ENCODE measurements at regions not wholly inside any gene's neighbourhood (a gene's known extent, or its start where the extent isn't known, plus 50 kb on each side); places are given as distances from the start of the nearest gene placed in this dataset.
A peak's percentile ranks its signal among the peaks of the same experiment; 100 is the strongest.

DNA sequence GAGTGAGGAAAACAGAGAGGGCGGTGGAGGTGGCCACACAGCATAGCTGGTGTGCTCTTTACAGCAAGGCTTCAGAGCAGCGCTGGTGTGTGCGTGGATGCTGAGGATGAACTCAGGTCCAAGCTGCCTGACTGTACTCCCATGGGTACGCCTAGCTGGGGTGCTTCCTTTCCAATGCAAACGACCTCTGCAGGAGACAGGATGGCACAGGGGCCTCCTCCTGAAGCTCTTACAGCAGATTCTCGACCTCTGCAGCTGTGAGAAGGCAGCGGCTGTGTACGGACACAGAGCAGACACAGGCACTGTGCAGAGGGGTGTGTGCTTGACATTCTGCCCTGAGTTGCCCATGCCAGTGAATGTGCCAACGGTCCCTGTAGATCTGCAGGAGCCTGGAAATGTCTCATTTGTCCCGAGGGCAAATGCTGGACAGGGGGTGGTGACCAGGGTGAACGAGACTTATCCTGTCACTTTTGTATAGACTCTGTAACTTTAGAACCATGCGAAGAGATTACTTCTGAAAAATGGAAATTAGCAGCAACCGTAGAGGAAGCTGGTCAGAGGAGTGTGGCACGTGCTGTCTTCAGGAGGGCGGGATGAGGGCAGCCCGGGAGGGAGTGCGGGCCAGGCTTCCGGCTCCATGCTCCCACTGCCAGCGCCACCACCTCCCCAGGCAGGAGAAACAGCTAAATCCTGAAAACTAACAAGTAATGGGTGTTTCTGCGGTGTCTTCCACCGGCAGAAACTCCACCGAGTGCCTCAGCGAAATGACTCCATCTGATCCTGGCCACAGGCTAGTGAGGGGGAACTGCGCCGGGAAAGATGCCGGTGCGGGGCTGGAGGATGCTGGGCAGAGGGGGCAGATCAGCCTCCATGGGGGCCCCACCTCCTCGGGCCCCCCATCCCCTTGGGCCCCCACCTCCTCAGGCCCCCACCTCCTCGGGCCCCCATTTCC lies 120.9 kb upstream of the RPS6KA2 start:
- no peak for DNase-seq

DNA sequence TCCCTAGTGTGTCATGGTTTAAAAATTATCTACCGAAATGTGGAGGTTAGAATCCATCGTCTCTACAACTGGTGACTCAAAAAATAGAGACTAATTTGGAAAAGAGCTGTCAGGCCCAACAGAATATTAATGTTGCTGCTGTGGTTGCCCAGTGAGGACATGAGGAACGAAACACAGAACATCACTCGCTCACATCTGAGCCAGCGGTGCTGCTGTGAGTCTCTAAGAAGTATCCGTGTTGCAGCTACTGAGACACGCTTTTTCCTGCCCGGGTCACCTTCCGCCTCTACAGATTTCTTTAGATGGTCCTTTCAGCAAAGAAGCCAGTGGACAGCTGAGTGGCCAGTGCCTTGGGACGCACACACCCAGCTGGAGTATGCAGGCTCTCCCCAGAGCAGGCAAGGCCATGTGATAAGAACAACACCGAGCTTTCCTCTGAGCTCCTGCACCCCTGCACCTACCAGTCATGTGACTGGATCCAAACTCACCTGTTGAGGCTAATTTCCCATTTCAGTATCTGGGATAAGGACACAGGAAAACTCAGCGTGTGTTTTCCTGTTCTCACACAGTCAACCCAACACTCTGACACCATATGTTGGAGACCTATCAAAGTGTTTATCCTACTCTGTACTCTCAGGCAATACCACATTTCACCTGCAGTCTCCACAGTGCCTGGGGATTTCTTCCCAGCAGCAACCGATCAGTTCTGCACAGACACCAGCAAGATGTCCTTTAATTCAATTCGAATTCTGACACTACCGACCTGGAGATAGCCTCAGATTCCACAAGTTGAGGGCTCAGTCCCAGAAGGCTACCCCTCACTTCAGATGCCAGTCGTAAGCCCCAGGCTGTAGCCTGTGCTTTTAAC lies 119.0 kb upstream of the RPS6KA2 start:
- no peak for DNase-seq

DNA sequence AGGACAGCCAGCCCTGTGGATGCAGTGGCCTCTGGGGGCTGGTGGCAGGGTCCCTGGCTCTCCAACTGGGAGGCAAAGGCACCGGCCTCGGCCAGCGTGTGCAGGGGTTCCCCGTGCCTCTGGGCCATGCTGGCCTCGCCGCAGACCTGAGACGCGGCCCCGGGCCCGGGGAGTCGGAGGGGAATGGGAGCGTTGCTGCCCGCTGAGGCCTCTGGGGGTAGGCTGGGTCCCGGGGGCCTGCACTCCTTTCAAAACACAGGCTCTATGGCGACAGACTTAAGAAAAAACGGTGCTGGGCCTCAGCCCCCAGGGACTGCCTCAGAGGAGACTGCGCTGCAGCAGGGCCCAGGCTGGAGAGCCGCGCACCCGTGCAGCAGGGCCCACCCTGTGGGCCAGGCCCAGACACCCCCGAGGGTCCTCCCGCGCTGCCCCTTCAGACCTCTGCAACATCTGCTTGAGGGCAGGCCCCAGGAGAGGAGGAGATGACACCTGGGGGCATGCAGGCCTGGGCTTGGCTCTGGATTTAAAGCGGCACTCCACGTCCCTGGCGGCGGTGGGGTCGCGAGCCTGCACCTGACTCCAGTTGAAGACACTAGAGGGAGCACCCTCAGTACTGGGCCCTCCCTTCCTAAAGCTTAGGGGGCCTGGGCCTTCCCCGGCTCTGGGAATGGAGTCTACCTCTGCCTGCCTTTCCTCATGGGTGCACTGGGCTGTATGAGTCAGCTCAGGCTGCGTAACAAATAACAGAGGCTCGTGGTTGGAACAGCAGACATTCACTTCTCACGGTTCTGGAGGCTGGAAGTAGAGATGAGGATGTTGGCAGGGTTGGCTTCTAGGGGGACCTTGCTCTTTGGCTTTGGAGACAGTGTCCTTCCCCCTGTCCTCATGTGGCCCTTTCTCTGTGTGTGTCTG lies 117.4 kb upstream of the RPS6KA2 start:
- DNase-seq: no peak

GRCh38 chr6:166743406-166744222 lies 116.6 kb upstream of the RPS6KA2 start:
- no peak for DNase-seq

DNA sequence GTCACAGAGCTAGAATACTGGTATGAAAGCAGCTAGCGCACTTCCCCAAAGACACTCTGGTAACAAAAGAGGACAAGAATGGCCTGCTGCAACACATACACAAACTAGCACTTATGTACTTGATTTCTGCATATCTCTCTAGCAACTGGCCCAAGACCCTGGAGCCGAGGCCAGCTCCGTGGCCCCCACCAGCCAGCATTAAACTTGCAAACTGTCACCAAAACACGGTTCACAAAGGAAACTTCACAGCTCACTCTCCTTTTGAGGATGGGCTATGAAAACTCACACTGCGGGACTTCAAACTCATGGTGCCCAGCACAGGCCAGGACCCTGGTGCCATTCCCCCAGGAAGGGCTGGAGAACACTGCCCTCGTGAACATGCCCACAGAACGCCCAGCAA lies 115.9 kb upstream of the RPS6KA2 start:
- DNase-seq: no peak

- DNase-seq: peak; percentile 7
Measured at GRCh38 chr6:166739976-166740318, 112.9 kb upstream of the RPS6KA2 start.

DNA sequence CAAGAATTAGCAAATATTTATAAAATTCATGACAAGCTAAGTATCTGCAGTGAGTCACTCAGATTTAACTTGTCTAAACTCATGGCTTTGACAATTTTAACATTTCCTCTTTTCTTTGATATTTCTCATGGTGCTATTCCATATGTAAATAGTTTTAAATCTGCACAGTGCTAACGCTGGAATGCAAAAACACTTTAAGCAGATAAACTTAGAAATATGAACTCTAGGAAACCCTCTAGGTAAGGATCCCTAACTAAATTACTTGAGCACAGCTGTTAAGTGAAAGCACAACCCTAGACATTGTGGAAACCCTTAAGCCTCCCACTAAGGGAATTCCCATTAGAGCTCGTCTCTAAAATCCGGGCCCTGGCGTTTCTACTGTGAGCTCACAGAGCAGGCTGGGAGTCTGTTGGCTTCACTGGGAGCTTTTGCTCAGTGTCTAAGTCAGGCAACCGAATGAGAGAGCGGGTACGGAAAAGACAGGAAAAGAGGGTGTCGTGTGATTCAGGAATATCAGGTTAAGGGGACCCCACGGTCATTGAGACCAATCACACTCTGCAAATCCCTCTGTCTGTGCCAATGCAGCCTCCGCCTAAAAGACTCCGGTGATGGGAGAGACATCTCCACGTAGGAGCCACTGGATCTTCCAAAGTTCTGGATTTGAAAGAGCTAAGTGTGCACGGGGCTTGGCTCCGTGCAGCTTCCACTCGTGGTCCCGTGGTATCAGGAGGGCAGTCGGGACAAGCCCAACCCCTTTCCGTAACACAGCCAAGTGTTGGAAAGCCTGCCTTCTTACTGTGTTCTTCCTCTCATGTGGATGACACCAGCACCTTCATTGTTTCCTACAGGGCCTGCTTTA lies 112.3 kb upstream of the RPS6KA2 start:
- no peak for DNase-seq

DNA sequence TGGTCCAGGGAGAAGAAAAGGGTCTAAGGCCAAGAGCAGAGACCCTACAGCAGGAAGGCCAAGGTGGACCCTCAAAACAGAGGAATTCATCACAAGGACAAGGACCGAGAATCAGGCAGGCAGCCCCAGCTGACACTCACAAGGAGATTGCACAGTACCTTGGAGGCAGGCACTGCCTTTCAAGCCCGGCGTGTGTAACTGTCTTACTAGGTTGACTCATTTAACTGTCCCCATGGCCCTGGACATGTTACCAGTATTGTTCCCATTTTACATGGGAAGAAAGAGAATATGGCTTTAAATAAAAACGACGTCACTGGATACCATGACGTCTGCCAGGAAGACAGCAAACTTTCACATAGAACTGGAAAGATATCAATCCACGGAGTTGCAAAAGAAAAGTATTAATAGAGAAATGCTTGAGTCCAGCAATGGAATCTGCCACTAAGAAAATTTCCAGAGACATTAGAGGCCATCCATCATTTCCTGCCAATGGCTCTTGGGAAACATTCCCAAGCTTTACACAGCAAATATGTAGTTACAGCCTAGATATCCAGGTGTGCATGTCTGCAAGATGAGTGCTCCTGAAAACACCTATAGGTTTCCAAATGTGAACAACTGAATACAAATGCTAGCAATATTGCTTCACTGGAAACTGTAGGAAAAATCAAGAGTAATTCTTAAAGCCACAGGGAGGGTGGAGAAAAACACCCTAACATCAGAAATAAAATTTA lies 111.5 kb upstream of the RPS6KA2 start:
- no peak for DNase-seq

DNA sequence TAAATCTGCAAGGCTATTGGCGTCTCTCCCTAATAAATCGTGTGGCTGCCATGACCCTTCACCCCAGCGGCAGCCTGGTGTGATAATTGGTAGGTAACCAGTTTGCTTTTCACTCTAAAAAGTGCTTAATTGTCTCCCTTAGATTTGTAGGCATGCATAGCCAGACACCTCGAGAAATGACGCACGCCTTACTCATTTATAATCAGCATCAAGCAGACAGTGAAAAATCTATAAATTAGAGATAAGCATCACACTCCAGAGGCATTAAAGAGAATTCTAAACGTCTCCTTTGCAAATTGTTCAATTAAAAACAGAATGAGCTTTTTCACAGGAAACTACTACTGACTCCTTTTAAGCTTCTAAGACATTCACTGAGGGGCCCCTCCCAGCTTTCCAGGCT lies 110.2 kb upstream of the RPS6KA2 start:
- no peak for DNase-seq

- no peak for DNase-seq
Measured at GRCh38 chr6:166736634-166737033, 109.6 kb upstream of the RPS6KA2 start.

DNA sequence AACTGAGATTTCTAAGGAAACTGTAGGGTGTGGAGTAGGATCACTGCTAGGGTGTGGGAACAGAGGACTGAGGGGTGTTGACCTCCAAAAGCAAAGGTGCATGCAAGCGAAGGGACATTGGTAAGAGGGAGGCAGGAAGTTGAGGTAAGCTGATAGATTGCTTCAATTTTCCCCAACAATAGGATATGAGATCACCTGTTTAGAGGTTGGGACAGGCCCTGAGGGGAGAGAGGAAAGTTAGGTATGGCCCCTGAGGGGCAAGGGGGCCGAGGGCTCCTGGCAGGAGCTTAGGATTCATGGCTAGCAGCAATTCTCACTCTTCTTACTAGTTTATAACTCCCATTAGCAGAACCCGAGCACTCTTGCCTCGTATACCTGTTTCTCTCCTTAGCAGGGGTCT lies 106.8 kb upstream of the RPS6KA2 start:
- DNase-seq: no peak

DNA sequence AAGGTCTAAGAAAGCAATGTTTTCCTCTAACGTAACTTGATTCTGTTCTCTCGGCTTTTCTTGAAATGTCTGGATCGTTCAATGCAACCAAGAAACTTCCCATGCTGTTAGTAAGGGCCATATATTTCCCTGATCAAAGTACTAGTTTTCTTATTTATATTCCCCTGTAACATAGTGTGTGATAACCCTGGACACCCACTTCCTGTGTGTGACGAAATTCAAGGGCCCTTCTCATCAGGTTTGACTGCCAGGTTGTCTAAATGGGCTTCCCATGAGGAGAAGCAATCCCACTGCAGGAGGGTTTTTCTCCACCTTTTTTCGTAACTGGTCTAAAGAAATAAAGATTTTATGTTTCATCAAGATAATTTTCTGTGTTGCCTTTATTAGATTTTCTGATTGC lies 102.6 kb upstream of the RPS6KA2 start:
- no peak for DNase-seq

- peak; percentile 55 for DNase-seq
Measured at GRCh38 chr6:166728884-166729530, 102.0 kb upstream of the RPS6KA2 start.

- DNase-seq: peak; percentile 25
Measured at GRCh38 chr6:166726201-166726600, 99.2 kb upstream of the RPS6KA2 start.

- no peak for DNase-seq
Measured at GRCh38 chr6:166725571-166725970, 98.5 kb upstream of the RPS6KA2 start.

GRCh38 chr6:166724576-166724975 lies 97.5 kb upstream of the RPS6KA2 start:
- no peak for DNase-seq

- no peak for DNase-seq
Measured at GRCh38 chr6:166722785-166723184, 95.7 kb upstream of the RPS6KA2 start.

DNA sequence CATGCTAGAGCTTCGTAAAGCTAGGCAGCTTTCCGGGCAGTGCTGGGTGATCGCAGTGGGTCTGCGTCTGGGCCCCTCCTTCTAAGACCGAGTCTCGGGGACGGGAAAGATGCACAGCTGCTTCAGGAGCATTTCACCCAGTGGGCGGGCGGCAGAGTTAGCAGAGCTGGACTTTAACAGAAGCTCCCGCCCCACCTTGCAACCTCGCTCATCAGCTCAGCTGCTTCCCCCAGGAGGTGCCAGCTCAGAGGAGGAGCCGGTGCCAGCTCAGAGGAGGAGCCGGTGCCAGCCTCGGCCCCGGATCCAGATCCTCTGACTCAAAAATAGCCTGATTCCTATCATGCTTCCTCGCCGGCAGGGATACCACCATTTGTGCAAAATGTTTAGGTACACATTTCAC lies 94.5 kb upstream of the RPS6KA2 start:
- no peak for DNase-seq

DNA sequence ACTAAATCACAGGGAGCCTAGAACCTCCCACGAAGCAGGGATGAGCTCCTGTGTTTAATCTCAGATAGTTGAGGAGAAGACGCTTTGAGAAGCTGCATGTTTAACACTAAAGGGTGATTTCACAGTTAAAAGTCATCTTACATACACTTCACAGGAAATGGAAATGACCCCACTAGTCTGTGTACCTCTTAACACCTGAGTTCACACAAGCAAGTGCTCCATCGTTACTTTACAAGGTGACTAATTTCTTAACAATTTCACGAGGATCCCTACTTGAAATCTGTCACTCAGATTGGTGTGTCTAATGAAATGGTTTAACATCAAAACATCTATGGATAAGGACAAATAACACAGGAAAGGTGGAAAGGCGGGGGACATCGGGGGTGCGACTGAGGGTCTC lies 93.8 kb upstream of the RPS6KA2 start:
- DNase-seq: no peak

GRCh38 chr6:166719019-166719418 lies 92.0 kb upstream of the RPS6KA2 start:
- DNase-seq: no peak

Data from MV-4-11 (cell line).